HEK293 (cell line): ENCODE measurements at regions not wholly inside any gene's neighbourhood (a gene's known extent, or its start where the extent isn't known, plus 50 kb on each side); places are given as distances from the start of the nearest gene placed in this dataset.
A peak's percentile ranks its signal among the peaks of the same experiment; 100 is the strongest.

Experiments
- EGR2 ChIP-seq: fragments of 450-650 bp; formaldehyde crosslinking; IDR thresholded peaks from 2 replicates; pipeline ENCODE4 v1.5.1; 2016; ENCODE audit warnings: low read depth, missing biosample characterization, missing genetic modification characterization
- GFI1B ChIP-seq: fragments of 450-650 bp; formaldehyde crosslinking; IDR thresholded peaks from 2 replicates; pipeline ENCODE4 v1.5.1; 2016; ENCODE audit warnings: missing biosample characterization, missing genetic modification characterization
- HOXC10 ChIP-seq: sonication (generic); formaldehyde crosslinking; IDR thresholded peaks from 2 replicates; pipeline ENCODE4 v1.8.1; 2023; ENCODE audit warnings: mild to moderate bottlenecking, missing genetic modification reagents
- KLF7 ChIP-seq: fragments of 450-650 bp; formaldehyde crosslinking; IDR thresholded peaks from 2 replicates; pipeline ENCODE4 v1.5.1; 2016; ENCODE audit warnings: missing biosample characterization, missing genetic modification characterization, borderline replicate concordance
- MEIS1 ChIP-seq: sonication (generic); formaldehyde crosslinking; IDR thresholded peaks from 2 replicates; pipeline ENCODE4 v1.8.1; 2022; ENCODE audit warnings: missing genetic modification reagents, mild to moderate bottlenecking, borderline replicate concordance
- OVOL3 ChIP-seq: fragments of 450-650 bp; formaldehyde crosslinking; IDR thresholded peaks from 2 replicates; pipeline ENCODE4 v1.5.1; 2016; ENCODE audit warnings: missing biosample characterization, missing genetic modification characterization
- PATZ1 ChIP-seq: fragments of 450-650 bp; formaldehyde crosslinking; IDR thresholded peaks from 2 replicates; pipeline ENCODE4 v1.5.1; 2016; ENCODE audit warnings: missing biosample characterization, missing genetic modification characterization
- PRDM6 ChIP-seq: fragments of 450-650 bp; formaldehyde crosslinking; IDR thresholded peaks from 2 replicates; pipeline ENCODE4 v1.5.1; 2017; ENCODE audit warnings: missing biosample characterization, missing genetic modification characterization
- SALL2 ChIP-seq: fragments of 450-650 bp; formaldehyde crosslinking; IDR thresholded peaks from 2 replicates; pipeline ENCODE4 v1.5.0; 2017; ENCODE audit warnings: missing biosample characterization, mild to moderate bottlenecking, missing genetic modification characterization, borderline replicate concordance
- SCRT2 ChIP-seq: fragments of 450-650 bp; formaldehyde crosslinking; IDR thresholded peaks from 2 replicates; pipeline ENCODE4 v1.5.1; 2016; ENCODE audit warnings: missing biosample characterization, missing genetic modification characterization
- ZBTB7A ChIP-seq: fragments of 450-650 bp; formaldehyde crosslinking; IDR thresholded peaks from 2 replicates; pipeline ENCODE4 v1.5.1; 2016; ENCODE audit warnings: low read depth, missing biosample characterization, missing genetic modification characterization
- ZEB2 ChIP-seq: fragments of 450-650 bp; formaldehyde crosslinking; IDR thresholded peaks from 2 replicates; pipeline ENCODE4 v1.5.1; 2016; ENCODE audit warnings: missing biosample characterization, missing genetic modification characterization
- ZNF121 ChIP-seq: fragments of 450-650 bp; formaldehyde crosslinking; IDR thresholded peaks from 2 replicates; pipeline ENCODE4 v1.5.1; 2016; ENCODE audit warnings: missing biosample characterization, missing genetic modification characterization
- ZNF133 ChIP-seq: fragments of 450-650 bp; formaldehyde crosslinking; IDR thresholded peaks from 2 replicates; pipeline ENCODE4 v1.5.1; 2016; ENCODE audit warnings: missing biosample characterization, missing genetic modification characterization
- ZNF157 ChIP-seq: fragments of 450-650 bp; formaldehyde crosslinking; IDR thresholded peaks from 2 replicates; pipeline ENCODE4 v1.5.1; 2016; ENCODE audit warnings: missing biosample characterization, missing genetic modification characterization
- ZNF202 ChIP-seq: fragments of 450-650 bp; formaldehyde crosslinking; IDR thresholded peaks from 2 replicates; pipeline ENCODE4 v1.5.1; 2016; ENCODE audit warnings: missing biosample characterization, missing genetic modification characterization, borderline replicate concordance
- ZNF23 ChIP-seq: fragments of 450-650 bp; formaldehyde crosslinking; IDR thresholded peaks from 2 replicates; pipeline ENCODE4 v1.5.1; 2016; ENCODE audit warnings: missing biosample characterization, missing genetic modification characterization, borderline replicate concordance
- ZNF24 ChIP-seq: fragments of 450-650 bp; formaldehyde crosslinking; IDR thresholded peaks from 2 replicates; pipeline ENCODE4 v1.5.1; 2016; ENCODE audit warnings: missing biosample characterization, missing genetic modification characterization
- ZNF311 ChIP-seq: fragments of 450-650 bp; formaldehyde crosslinking; IDR thresholded peaks from 2 replicates; pipeline ENCODE4 v1.5.1; 2017; ENCODE audit warnings: missing biosample characterization, missing genetic modification characterization, borderline replicate concordance
- ZNF362 ChIP-seq: fragments of 450-650 bp; formaldehyde crosslinking; IDR thresholded peaks from 2 replicates; pipeline ENCODE4 v1.5.1; 2016; ENCODE audit warnings: missing biosample characterization, missing genetic modification characterization
- ZNF391 ChIP-seq: fragments of 450-650 bp; formaldehyde crosslinking; IDR thresholded peaks from 2 replicates; pipeline ENCODE4 v1.5.1; 2016; ENCODE audit warnings: low read depth, missing biosample characterization, missing genetic modification characterization, borderline replicate concordance
- ZNF398 ChIP-seq: fragments of 450-650 bp; formaldehyde crosslinking; IDR thresholded peaks from 2 replicates; pipeline ENCODE4 v1.5.1; 2017; ENCODE audit warnings: missing biosample characterization, missing genetic modification characterization
- ZNF433 ChIP-seq: fragments of 450-650 bp; formaldehyde crosslinking; IDR thresholded peaks from 2 replicates; pipeline ENCODE4 v1.5.1; 2016; ENCODE audit warnings: missing biosample characterization, missing genetic modification characterization, low read depth
- ZNF530 ChIP-seq: fragments of 450-650 bp; formaldehyde crosslinking; IDR thresholded peaks from 2 replicates; pipeline ENCODE4 v1.5.1; 2016; ENCODE audit warnings: low read depth, missing biosample characterization, missing genetic modification characterization
- ZNF580 ChIP-seq: fragments of 450-650 bp; formaldehyde crosslinking; IDR thresholded peaks from 2 replicates; pipeline ENCODE4 v1.5.1; 2016; ENCODE audit warnings: missing biosample characterization, missing genetic modification characterization
- ZNF621 ChIP-seq: fragments of 450-650 bp; formaldehyde crosslinking; IDR thresholded peaks from 2 replicates; pipeline ENCODE4 v1.5.1; 2017; ENCODE audit warnings: missing biosample characterization, missing genetic modification characterization
- ZNF629 ChIP-seq: fragments of 450-650 bp; formaldehyde crosslinking; IDR thresholded peaks from 2 replicates; pipeline ENCODE4 v1.5.1; 2017; ENCODE audit warnings: missing biosample characterization, missing genetic modification characterization
- ZNF664 ChIP-seq: fragments of 450-650 bp; formaldehyde crosslinking; IDR thresholded peaks from 2 replicates; pipeline ENCODE4 v1.5.1; 2016; ENCODE audit warnings: missing biosample characterization, missing genetic modification characterization
- ZNF701 ChIP-seq: fragments of 450-650 bp; formaldehyde crosslinking; IDR thresholded peaks from 2 replicates; pipeline ENCODE4 v1.5.1; 2016; ENCODE audit warnings: missing biosample characterization, missing genetic modification characterization
- ZNF791 ChIP-seq: fragments of 450-650 bp; formaldehyde crosslinking; IDR thresholded peaks from 2 replicates; pipeline ENCODE4 v1.5.1; 2016; ENCODE audit warnings: missing biosample characterization, missing genetic modification characterization
- ZNF792 ChIP-seq: fragments of 450-650 bp; formaldehyde crosslinking; IDR thresholded peaks from 2 replicates; pipeline ENCODE4 v1.5.1; 2016; ENCODE audit warnings: missing biosample characterization, missing genetic modification characterization
- ZNF830 ChIP-seq: fragments of 450-650 bp; IDR thresholded peaks from 2 replicates; pipeline ENCODE4 v1.5.0; 2018; ENCODE audit warnings: missing biosample characterization, missing genetic modification characterization, low read depth, mild to moderate bottlenecking, moderate library complexity

- TF ChIP-seq ZNF791 (no peak), ZNF24 (peak; percentile 54; the same call in 1 of the 2 replicates), ZBTB7A (no peak), ZNF621 (tag by site-specific recombination) (no peak), ZNF664 (0 out of 2 replicates have a peak, but pooled peaks have one; percentile 21), ZNF202 (no peak), ZNF629 (peak; percentile 67), OVOL3 (tag by site-specific recombination) (no peak), SALL2 (tag by site-specific recombination) (no peak), GFI1B (peak; percentile 68; the same call in 1 of the 2 replicates), ZNF398 (tag by site-specific recombination) (0 out of 2 replicates have a peak, but pooled peaks have one; percentile 29), ZNF433 (tag by site-specific recombination) (no peak), ZEB2 (tag by site-specific recombination) (peak; percentile 68), ZNF830 (tag by site-specific recombination) (no peak), KLF7 (tag by site-specific recombination) (no peak), MEIS1 (CRISPR knock-in tag) (no peak), ZNF23 (tag by site-specific recombination) (no peak), PRDM6 (tag by site-specific recombination) (peak; percentile 96), EGR2 (tag by site-specific recombination) (peak; percentile 12; the same call in 1 of the 2 replicates), ZNF362 (tag by site-specific recombination) (no peak), ZNF311 (no peak), SCRT2 (tag by site-specific recombination) (0 out of 2 replicates have a peak, but pooled peaks have one; percentile 31), ZNF157 (tag by site-specific recombination) (no peak), ZNF530 (tag by site-specific recombination) (no peak), ZNF792 (tag by site-specific recombination) (no peak), ZNF580 (peak; percentile 77), ZNF701 (tag by site-specific recombination) (no peak), ZNF391 (tag by site-specific recombination) (no peak), PATZ1 (tag by site-specific recombination) (peak; percentile 43; the same call in 1 of the 2 replicates), ZNF133 (tag by site-specific recombination) (no peak), HOXC10 (CRISPR knock-in tag) (no peak), ZNF121 (no peak)
These were observed 108.1 kb downstream of the TMEM174 start (continued) for GRCh38 chr5:73280821-73281746.
